Ramos (cell line): ENCODE measurements at regions not wholly inside any gene's neighbourhood (a gene's known extent, or its start where the extent isn't known, plus 50 kb on each side); places are given as distances from the start of the nearest gene placed in this dataset.
"Not testable (repeated sequence)": the region's sequence is repeated elsewhere in the genome, so short reads cannot be mapped to it uniquely, and the experiment has no call there.

Experiments
- in situ Hi-C: fragments of 300-500 bp; cut with MboI; formaldehyde crosslinking; loops from one replicate; pipeline ENCODE4 v1.14.3; 2022; ENCODE audit warnings: low sequenced_read_pairs; ENCODE audit not compliant: unreplicated experiment

GRCh38 chr21:15119486-15119885 is 54.7 kb upstream of the NRIP1 start:
- in situ Hi-C loops: no loop called here

- in situ Hi-C loops: no loop called here
Observed at GRCh38 chr21:15121097-15121654, 56.4 kb upstream of the NRIP1 start.

- in situ Hi-C loops: no loop called here
Observed at GRCh38 chr21:15121655-15122120, 56.9 kb upstream of the NRIP1 start.

- in situ Hi-C loops: no loop called here
Observed at GRCh38 chr21:15122241-15122640, 57.4 kb upstream of the NRIP1 start.

GRCh38 chr21:15124731-15125130 is 59.9 kb upstream of the NRIP1 start:
- in situ Hi-C loops: no loop called here

- in situ Hi-C loops: no loop called here
Observed at GRCh38 chr21:15126948-15127347, 62.1 kb upstream of the NRIP1 start.

- in situ Hi-C loops: no loop called here
Observed at GRCh38 chr21:15127437-15127836, 62.6 kb upstream of the NRIP1 start.

- in situ Hi-C loops: no loop called here
Observed at GRCh38 chr21:15128267-15128666, 63.5 kb upstream of the NRIP1 start.

- in situ Hi-C loops: not testable (repeated sequence)
Observed at GRCh38 chr21:15128714-15129113, 63.9 kb upstream of the NRIP1 start.

- in situ Hi-C loops: no loop called here
Observed at GRCh38 chr21:15130326-15130725, 65.5 kb upstream of the NRIP1 start.

GRCh38 chr21:15130751-15131150 is 66.0 kb upstream of the NRIP1 start:
- in situ Hi-C loops: no loop called here

GRCh38 chr21:15132781-15133180 is 68.0 kb upstream of the NRIP1 start:
- in situ Hi-C loops: no loop called here

GRCh38 chr21:15134701-15135470 is 70.1 kb upstream of the NRIP1 start:
- in situ Hi-C loops: no loop called here

- in situ Hi-C loops: no loop called here
Observed at GRCh38 chr21:15135867-15136629, 71.2 kb upstream of the NRIP1 start.

GRCh38 chr21:15138490-15138889 is 73.7 kb upstream of the NRIP1 start:
- in situ Hi-C loops: no loop called here

GRCh38 chr21:15139898-15140297 is 75.1 kb upstream of the NRIP1 start:
- in situ Hi-C loops: no loop called here

GRCh38 chr21:15140321-15141019 is 75.7 kb upstream of the NRIP1 start:
- in situ Hi-C loops: no loop called here

- in situ Hi-C loops: no loop called here
Observed at GRCh38 chr21:15141261-15141970, 76.6 kb upstream of the NRIP1 start.

GRCh38 chr21:15144026-15144425 is 79.2 kb upstream of the NRIP1 start:
- in situ Hi-C loops: no loop called here

GRCh38 chr21:15148437-15148836 is 83.6 kb upstream of the NRIP1 start:
- in situ Hi-C loops: no loop called here
